GM20000 (cell line): ENCODE measurements at regions not wholly inside any gene's neighbourhood (a gene's known extent, or its start where the extent isn't known, plus 50 kb on each side); places are given as distances from the start of the nearest gene placed in this dataset.

Experiments
- DNase-seq: peaks from one replicate; pipeline ENCODE4 v3.0.0; 2012; ENCODE audit warnings: low spot score
- TF ChIP-seq, protein P1 (sequence below): IDR thresholded peaks from 2 replicates; pipeline ENCODE4 v1.5.1; 2012; ENCODE audit warnings: mild to moderate bottlenecking, control low read depth; ENCODE audit errors: extremely low read depth, missing control alignments

DNA sequence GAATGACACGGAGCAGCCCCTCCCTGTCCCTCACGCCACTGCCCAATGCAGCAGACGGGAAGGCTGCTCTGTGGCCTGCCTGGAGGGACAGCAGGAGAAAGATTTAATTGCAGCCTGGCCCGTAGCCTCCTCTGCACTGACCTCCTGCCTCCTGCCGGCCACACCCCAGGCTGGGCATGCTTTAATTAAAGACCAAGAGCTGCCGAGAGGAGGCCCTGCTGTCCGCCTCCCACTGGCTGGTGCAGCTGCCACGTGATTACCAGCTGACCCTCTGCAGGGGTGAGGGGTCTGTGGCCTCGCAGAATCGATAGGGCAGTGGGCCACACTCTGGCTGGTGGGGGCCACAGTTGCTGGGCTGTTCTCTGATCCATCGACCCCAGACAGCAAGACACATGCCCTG, 100.2 kb upstream of the PRR23E start:
- no peak for DNase-seq
- TF ChIP-seq, protein P1, sequence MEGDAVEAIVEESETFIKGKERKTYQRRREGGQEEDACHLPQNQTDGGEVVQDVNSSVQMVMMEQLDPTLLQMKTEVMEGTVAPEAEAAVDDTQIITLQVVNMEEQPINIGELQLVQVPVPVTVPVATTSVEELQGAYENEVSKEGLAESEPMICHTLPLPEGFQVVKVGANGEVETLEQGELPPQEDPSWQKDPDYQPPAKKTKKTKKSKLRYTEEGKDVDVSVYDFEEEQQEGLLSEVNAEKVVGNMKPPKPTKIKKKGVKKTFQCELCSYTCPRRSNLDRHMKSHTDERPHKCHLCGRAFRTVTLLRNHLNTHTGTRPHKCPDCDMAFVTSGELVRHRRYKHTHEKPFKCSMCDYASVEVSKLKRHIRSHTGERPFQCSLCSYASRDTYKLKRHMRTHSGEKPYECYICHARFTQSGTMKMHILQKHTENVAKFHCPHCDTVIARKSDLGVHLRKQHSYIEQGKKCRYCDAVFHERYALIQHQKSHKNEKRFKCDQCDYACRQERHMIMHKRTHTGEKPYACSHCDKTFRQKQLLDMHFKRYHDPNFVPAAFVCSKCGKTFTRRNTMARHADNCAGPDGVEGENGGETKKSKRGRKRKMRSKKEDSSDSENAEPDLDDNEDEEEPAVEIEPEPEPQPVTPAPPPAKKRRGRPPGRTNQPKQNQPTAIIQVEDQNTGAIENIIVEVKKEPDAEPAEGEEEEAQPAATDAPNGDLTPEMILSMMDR = no peak

DNA sequence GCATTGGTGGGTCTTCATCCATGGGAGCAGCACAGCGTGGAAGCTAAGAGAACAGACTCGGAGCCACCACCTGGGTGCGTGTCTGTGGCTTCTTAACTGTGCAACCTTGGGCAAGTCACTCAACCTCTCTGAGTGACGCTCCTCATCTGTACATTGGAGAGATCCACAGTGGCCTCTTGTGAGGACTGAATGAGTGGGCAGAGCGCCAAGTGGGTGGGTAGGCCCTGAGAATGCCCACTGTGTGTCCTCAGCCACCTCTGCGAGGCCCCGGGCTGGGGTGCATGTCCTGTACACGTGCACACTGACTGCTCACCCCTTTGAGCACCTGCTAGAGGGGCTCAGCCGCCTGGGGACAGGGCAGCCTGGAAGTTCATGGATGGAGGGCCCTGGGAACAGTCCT, 99.6 kb upstream of the PRR23E start:
- no peak for DNase-seq
- TF ChIP-seq, protein P1 = no peak

DNA sequence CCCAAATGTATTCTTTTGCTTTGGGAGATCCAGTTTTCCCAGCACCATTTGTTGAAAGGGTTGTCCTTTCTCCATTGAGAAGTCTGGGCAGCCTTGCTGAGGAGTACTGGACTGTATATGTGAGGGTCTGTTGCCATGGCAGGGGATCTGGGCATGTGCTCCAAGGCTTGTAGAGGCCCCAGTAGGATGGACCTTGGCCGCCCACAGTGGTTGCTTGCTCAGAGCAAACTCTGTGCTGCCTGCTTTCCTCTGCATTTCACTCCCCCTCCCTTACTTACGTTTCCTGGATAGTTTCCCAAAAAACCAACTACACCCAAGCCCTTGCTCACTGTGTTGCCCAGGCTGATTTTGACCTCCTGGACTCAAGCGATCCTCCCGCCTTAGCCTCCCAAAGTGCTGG, 97.2 kb upstream of the PRR23E start:
- TF ChIP-seq, protein P1 = no peak
- no peak for DNase-seq

DNA sequence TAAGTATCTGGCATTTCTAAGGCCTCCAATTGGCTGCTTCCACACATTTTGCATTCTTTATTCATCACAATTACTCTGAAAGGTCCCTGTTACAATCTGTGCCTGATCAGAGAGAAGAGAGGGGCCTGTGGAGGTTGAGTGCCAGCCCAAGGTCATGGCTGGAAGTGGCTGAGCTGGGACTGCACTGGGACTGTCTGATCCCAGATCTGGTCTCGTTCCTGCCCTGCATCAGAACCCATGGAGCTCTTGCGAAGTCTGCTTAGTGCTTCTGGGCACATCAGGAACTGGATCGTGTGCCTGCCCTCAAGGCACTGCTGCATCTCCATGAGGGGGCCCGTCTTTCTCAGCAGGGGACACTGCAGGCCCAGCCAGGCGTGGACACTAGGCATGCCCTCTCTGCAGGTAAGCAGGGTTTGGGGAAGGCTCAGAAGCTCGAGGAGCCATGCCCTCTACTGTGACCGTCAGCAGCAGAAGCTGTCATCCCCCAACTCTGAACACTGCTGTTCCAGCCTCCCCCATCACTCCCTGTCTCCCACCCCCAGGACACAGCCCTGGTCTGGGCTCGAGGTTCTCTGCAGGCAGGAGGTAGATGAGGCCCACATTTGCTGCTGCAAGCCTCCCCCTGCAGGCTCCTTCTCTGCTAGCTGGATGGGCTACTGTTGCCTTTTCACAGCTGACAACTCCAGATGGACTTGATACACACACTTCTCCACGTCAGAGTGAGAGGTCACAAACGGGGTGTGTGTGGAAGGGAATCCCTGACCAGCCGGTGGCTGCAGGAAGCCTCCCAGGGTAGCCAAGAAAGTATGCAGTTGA, 96.5 kb upstream of the PRR23E start:
- DNase-seq = no peak
- TF ChIP-seq, protein P1 = no peak

DNA sequence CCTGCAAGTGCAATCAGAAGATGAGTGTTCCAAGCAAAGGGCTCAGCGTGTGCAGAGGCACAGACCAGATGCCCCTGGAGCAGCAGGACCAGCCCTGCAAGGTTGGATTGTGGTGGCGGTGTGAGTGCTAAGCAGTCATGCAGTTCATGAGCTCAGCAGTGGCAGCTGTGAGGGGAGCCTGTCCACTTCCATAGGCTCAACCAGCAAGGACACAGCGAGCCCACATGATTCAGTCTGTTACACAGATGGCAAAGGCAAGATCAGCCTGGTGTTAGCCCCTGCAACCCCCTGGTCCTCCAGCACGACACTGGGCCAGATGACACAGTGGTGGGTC, 95.9 kb upstream of the PRR23E start:
- DNase-seq = no peak
- TF ChIP-seq, protein P1 = no peak

DNA sequence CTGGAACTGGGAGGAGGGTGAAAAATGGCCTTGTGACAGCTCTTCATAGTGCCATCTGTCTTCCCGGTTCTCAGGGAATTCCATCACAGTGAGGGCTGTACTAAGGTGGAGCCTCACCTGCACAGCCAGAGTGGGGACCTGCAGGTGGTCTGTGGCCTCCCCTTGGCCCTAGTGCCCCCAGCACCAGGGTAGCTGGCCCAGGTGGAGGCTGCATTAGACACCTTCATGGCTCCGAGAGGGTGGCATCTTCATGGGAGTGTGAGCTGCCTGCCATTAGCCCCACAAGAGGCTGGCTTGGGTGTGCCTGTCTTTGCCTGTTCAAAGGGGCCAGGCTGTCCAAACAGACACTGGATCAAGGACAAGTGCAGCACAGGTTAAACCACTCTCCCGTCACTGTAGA, 95.5 kb upstream of the PRR23E start:
- no peak for DNase-seq
- TF ChIP-seq, protein P1 = no peak

DNA sequence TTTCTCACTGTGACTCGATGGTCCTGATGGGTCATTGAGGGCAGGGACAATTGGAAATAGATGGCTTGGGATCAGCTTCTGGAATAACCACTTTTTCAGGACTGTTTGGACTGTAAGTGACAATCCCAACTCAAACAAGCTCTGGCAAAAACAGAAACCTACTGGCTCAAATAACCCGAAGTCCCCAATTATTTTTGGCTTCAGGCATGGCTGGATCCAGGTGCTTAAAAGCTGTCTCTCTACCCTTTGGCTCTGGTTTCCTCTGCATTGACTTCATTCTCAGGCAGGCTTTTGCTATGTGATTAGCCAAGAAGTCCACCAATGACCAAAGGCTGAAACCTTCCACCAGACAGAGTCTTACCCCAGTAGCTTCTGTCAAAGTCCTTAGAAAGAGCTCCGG, 92.9 kb upstream of the PRR23E start:
- DNase-seq = no peak
- TF ChIP-seq, protein P1 = no peak
